ENCODE measurements at regions not wholly inside any gene's neighbourhood (a gene's known extent, or its start where the extent isn't known, plus 50 kb on each side); places are given as distances from the start of the nearest gene placed in this dataset.

DNA sequence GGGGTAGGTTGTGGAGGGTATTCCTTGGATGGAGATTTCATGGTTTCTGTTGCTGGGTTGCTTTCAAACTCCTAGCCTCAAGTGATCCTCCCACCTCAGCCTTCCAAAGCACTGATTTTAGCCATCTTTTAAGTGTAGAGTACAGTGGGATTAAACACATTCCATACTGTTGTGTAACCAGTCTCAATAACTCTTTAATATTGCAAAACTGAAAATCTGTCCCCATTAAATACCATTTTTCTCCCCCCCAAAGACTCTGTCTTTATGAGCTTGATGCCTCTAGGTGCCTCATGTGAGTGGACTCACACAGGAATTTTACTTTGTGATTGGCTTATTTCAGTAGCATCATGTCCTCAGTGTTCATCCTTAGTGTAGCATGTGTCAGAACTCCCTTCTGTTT is 74.7 kb upstream of the ATP10A start:
- CTCF ChIA-PET, result interaction anchor here (0.7 kb wide), 1 partner anchor 125 kb away, joined by 4 read pairs; no protein-coding TSS in a partner anchor
- H3K9me3 ChIP-seq (ENCODE audit: control insufficient read depth, insufficient read depth, low read depth, low read length), result no peaks in the 10 kb centered on the region
- no peaks in the 10 kb centered on the region for H3K36me3 ChIP-seq (ENCODE audit: control insufficient read depth in 2 of 2, insufficient read depth in 1 of 2, low read length in 2 of 2)
- H3K27ac ChIP-seq (ENCODE audit: extremely low read depth, low read depth, low read length), result no peak overlapping the region
- H3K4me3 ChIP-seq (ENCODE audit: low read depth, low read length), result no peak overlapping the region
- POLR2A ChIA-PET, result no interaction called here
- TF ChIP-seq, protein P1, sequence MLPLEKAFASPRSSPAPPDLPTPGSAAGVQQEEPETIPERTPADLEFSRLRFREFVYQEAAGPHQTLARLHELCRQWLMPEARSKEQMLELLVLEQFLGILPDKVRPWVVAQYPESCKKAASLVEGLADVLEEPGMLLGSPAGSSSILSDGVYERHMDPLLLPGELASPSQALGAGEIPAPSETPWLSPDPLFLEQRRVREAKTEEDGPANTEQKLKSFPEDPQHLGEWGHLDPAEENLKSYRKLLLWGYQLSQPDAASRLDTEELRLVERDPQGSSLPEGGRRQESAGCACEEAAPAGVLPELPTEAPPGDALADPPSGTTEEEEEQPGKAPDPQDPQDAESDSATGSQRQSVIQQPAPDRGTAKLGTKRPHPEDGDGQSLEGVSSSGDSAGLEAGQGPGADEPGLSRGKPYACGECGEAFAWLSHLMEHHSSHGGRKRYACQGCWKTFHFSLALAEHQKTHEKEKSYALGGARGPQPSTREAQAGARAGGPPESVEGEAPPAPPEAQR (tag by site-specific recombination; IDR thresholded peaks at IDR 0.05), result no peak
- TF ChIP-seq, protein P2, sequence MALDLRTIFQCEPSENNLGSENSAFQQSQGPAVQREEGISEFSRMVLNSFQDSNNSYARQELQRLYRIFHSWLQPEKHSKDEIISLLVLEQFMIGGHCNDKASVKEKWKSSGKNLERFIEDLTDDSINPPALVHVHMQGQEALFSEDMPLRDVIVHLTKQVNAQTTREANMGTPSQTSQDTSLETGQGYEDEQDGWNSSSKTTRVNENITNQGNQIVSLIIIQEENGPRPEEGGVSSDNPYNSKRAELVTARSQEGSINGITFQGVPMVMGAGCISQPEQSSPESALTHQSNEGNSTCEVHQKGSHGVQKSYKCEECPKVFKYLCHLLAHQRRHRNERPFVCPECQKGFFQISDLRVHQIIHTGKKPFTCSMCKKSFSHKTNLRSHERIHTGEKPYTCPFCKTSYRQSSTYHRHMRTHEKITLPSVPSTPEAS (tag by site-specific recombination; IDR thresholded peaks at IDR 0.05), result no peak
- TF ChIP-seq ZNF2 (tag by site-specific recombination; IDR thresholded peaks at IDR 0.05) (no peak), ZNF146 (tag by site-specific recombination; IDR thresholded peaks at IDR 0.05) (no peak), IKZF3 (tag by site-specific recombination; IDR thresholded peaks at IDR 0.05) (no peak), ZNF558 (tag by site-specific recombination; IDR thresholded peaks at IDR 0.05) (no peak), REPIN1 (tag by site-specific recombination; IDR thresholded peaks at IDR 0.05; ENCODE audit: low read depth) (no peak), ZNF501 (tag by site-specific recombination; IDR thresholded peaks at IDR 0.05) (no peak), ZNF394 (tag by site-specific recombination; IDR thresholded peaks at IDR 0.05; ENCODE audit: borderline replicate concordance) (no peak), ZNF510 (tag by site-specific recombination; IDR thresholded peaks at IDR 0.05; ENCODE audit: insufficient replicate concordance) (no peak), ZFP37 (tag by site-specific recombination; IDR thresholded peaks at IDR 0.05) (no peak), ZNF157 (tag by site-specific recombination; IDR thresholded peaks at IDR 0.05) (no peak)
- TF ChIP-seq, protein P3, sequence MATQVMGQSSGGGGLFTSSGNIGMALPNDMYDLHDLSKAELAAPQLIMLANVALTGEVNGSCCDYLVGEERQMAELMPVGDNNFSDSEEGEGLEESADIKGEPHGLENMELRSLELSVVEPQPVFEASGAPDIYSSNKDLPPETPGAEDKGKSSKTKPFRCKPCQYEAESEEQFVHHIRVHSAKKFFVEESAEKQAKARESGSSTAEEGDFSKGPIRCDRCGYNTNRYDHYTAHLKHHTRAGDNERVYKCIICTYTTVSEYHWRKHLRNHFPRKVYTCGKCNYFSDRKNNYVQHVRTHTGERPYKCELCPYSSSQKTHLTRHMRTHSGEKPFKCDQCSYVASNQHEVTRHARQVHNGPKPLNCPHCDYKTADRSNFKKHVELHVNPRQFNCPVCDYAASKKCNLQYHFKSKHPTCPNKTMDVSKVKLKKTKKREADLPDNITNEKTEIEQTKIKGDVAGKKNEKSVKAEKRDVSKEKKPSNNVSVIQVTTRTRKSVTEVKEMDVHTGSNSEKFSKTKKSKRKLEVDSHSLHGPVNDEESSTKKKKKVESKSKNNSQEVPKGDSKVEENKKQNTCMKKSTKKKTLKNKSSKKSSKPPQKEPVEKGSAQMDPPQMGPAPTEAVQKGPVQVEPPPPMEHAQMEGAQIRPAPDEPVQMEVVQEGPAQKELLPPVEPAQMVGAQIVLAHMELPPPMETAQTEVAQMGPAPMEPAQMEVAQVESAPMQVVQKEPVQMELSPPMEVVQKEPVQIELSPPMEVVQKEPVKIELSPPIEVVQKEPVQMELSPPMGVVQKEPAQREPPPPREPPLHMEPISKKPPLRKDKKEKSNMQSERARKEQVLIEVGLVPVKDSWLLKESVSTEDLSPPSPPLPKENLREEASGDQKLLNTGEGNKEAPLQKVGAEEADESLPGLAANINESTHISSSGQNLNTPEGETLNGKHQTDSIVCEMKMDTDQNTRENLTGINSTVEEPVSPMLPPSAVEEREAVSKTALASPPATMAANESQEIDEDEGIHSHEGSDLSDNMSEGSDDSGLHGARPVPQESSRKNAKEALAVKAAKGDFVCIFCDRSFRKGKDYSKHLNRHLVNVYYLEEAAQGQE (tag by site-specific recombination; IDR thresholded peaks at IDR 0.05), result no peak
- TF ChIP-seq, protein P4, sequence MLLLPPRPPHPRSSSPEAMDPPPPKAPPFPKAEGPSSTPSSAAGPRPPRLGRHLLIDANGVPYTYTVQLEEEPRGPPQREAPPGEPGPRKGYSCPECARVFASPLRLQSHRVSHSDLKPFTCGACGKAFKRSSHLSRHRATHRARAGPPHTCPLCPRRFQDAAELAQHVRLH (tag by site-specific recombination; IDR thresholded peaks at IDR 0.05), result no peak
- TF ChIP-seq, protein P5, sequence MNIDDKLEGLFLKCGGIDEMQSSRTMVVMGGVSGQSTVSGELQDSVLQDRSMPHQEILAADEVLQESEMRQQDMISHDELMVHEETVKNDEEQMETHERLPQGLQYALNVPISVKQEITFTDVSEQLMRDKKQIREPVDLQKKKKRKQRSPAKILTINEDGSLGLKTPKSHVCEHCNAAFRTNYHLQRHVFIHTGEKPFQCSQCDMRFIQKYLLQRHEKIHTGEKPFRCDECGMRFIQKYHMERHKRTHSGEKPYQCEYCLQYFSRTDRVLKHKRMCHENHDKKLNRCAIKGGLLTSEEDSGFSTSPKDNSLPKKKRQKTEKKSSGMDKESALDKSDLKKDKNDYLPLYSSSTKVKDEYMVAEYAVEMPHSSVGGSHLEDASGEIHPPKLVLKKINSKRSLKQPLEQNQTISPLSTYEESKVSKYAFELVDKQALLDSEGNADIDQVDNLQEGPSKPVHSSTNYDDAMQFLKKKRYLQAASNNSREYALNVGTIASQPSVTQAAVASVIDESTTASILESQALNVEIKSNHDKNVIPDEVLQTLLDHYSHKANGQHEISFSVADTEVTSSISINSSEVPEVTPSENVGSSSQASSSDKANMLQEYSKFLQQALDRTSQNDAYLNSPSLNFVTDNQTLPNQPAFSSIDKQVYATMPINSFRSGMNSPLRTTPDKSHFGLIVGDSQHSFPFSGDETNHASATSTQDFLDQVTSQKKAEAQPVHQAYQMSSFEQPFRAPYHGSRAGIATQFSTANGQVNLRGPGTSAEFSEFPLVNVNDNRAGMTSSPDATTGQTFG (tag by site-specific recombination; IDR thresholded peaks at IDR 0.05; ENCODE audit: borderline replicate concordance), result no peak
- no peaks in the 10 kb centered on the region for H3K4me1 ChIP-seq (ENCODE audit: control insufficient read depth, insufficient read depth, low read length)

DNA sequence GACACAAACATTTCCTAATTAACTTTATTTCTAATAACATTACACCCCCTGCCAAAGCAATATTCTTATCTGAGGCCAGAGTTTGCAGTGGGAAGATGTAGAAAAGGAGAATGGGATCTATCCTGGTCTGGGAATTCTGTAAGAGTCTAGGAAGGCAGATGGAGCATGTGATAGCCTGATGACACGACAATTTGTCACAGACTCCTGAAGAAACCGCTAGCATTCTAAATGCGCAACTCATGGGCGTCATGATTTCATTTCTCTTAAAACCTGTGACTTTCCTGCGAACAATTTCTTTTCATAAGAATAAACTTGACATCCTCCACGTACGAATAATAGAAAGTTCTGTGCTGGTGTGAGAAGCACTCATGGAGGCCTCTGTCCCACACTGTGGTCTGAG is 72.9 kb upstream of the ATP10A start:
- ChIA-PET POLR2A (no interaction called here), CTCF (no interaction called here)
- no peak overlapping the region for H3K4me3 ChIP-seq (ENCODE audit: low read depth, low read length)
- H3K9me3 ChIP-seq (ENCODE audit: control insufficient read depth, insufficient read depth, low read depth, low read length), result no peaks in the 10 kb centered on the region
- no peaks in the 10 kb centered on the region for H3K4me1 ChIP-seq (ENCODE audit: control insufficient read depth, insufficient read depth, low read length)
- H3K36me3 ChIP-seq (ENCODE audit: control insufficient read depth in 2 of 2, insufficient read depth in 1 of 2, low read length in 2 of 2), result no peaks in the 10 kb centered on the region
- no peak overlapping the region for H3K27ac ChIP-seq (ENCODE audit: extremely low read depth, low read depth, low read length)
- TF ChIP-seq, protein P6, sequence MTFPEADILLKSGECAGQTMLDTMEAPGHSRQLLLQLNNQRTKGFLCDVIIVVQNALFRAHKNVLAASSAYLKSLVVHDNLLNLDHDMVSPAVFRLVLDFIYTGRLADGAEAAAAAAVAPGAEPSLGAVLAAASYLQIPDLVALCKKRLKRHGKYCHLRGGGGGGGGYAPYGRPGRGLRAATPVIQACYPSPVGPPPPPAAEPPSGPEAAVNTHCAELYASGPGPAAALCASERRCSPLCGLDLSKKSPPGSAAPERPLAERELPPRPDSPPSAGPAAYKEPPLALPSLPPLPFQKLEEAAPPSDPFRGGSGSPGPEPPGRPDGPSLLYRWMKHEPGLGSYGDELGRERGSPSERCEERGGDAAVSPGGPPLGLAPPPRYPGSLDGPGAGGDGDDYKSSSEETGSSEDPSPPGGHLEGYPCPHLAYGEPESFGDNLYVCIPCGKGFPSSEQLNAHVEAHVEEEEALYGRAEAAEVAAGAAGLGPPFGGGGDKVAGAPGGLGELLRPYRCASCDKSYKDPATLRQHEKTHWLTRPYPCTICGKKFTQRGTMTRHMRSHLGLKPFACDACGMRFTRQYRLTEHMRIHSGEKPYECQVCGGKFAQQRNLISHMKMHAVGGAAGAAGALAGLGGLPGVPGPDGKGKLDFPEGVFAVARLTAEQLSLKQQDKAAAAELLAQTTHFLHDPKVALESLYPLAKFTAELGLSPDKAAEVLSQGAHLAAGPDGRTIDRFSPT (tag by site-specific recombination; IDR thresholded peaks at IDR 0.05), result no peak
- TF ChIP-seq ZNF629 (tag by site-specific recombination; IDR thresholded peaks at IDR 0.05) (no peak), ZNF391 (tag by site-specific recombination; IDR thresholded peaks at IDR 0.05; ENCODE audit: borderline replicate concordance, low read depth) (no peak), ZNF571 (tag by site-specific recombination; IDR thresholded peaks at IDR 0.05) (no peak), ZNF549 (tag by site-specific recombination; IDR thresholded peaks at IDR 0.05) (no peak), ZNF23 (tag by site-specific recombination; IDR thresholded peaks at IDR 0.05; ENCODE audit: borderline replicate concordance) (no peak)
- TF ChIP-seq, protein P7, sequence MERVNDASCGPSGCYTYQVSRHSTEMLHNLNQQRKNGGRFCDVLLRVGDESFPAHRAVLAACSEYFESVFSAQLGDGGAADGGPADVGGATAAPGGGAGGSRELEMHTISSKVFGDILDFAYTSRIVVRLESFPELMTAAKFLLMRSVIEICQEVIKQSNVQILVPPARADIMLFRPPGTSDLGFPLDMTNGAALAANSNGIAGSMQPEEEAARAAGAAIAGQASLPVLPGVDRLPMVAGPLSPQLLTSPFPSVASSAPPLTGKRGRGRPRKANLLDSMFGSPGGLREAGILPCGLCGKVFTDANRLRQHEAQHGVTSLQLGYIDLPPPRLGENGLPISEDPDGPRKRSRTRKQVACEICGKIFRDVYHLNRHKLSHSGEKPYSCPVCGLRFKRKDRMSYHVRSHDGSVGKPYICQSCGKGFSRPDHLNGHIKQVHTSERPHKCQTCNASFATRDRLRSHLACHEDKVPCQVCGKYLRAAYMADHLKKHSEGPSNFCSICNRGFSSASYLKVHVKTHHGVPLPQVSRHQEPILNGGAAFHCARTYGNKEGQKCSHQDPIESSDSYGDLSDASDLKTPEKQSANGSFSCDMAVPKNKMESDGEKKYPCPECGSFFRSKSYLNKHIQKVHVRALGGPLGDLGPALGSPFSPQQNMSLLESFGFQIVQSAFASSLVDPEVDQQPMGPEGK (tag by site-specific recombination; IDR thresholded peaks at IDR 0.05), result no peak

Measured in HEK293 (cell line).